ENCODE measurements at regions not wholly inside any gene's neighbourhood (a gene's known extent, or its start where the extent isn't known, plus 50 kb on each side); places are given as distances from the start of the nearest gene placed in this dataset.

DNA sequence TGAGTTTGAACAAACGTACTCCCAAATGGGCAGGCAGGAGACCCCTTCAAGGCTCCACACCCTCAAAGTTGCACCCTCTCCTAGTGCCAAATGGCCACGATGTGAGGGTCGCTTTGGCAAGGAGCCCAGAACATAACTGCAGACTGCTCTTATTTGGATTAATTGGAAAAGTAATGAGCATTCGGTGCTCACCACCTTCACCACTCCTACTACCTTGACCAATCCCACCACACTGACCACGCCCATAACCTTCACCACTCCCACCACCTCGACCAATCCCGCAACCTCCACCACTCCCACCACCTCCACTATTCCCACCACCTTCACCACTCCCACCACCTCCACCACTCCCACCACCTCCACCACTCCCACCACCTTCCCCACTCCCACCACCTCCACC is 94.7 kb upstream of the PAX2 start:
- TF ChIP-seq POLR2A (IDR thresholded peaks at IDR 0.05): no peak
- TF ChIP-seq CTCF (IDR thresholded peaks at IDR 0.05): no peak
